ENCODE measurements at regions not wholly inside any gene's neighbourhood (a gene's known extent, or its start where the extent isn't known, plus 50 kb on each side); places are given as distances from the start of the nearest gene placed in this dataset.
A peak's percentile ranks its signal among the peaks of the same experiment; 100 is the strongest.

GRCh38 chr12:46530373-46531056 lies 157.9 kb upstream of the SLC38A2 start:
- H3K9me3 Mint-ChIP-seq: peaks cover 0 to 7% of the 10 kb centered on the region in 2 donors
- ATAC-seq (replicated peaks) (no peak), DNase-seq (no peak)
- no peaks in the 10 kb centered on the region for H3K27me3 Mint-ChIP-seq
- H3K4me1 Mint-ChIP-seq: peaks cover 0 to 2% of the 10 kb centered on the region in 2 donors
- peaks cover 8 to 12% of the 10 kb centered on the region in 2 donors for H3K36me3 Mint-ChIP-seq
- no peak overlapping the region for H3K27ac Mint-ChIP-seq
- no peak overlapping the region for H3K4me3 Mint-ChIP-seq

GRCh38 chr12:46526233-46526632 lies 153.7 kb upstream of the SLC38A2 start:
- Mint-ChIP-seq H3K36me3 (peaks cover 13 to 19% of the 10 kb centered on the region in 2 donors), H3K4me3 (no peak overlapping the region), H3K27me3 (no peaks in the 10 kb centered on the region), H3K9me3 (peaks cover 0 to 5% of the 10 kb centered on the region in 2 donors), H3K27ac (no peak overlapping the region), H3K4me1 (peaks cover 3 to 4% of the 10 kb centered on the region in 2 donors)
- DNase-seq (no peak), ATAC-seq (replicated peaks) (no peak)

- ATAC-seq (replicated peaks) (no peak), DNase-seq (no peak)
- Mint-ChIP-seq H3K27me3 (no peaks in the 10 kb centered on the region), H3K27ac (no peak overlapping the region), H3K36me3 (peaks cover 7 to 15% of the 10 kb centered on the region in 2 donors), H3K9me3 (peaks cover 0 to 3% of the 10 kb centered on the region in 2 donors), H3K4me1 (peaks cover 3 to 4% of the 10 kb centered on the region in 2 donors), H3K4me3 (no peak overlapping the region)
Observed at GRCh38 chr12:46524778-46525177, 152.2 kb upstream of the SLC38A2 start.

- peaks cover 7 to 15% of the 10 kb centered on the region in 2 donors for H3K36me3 Mint-ChIP-seq
- H3K27ac Mint-ChIP-seq: peak overlapping the region; percentile 82
- no peaks in the 10 kb centered on the region for H3K27me3 Mint-ChIP-seq
- peaks cover 0 to 3% of the 10 kb centered on the region in 2 donors for H3K9me3 Mint-ChIP-seq
- H3K4me1 Mint-ChIP-seq: peaks cover 6 to 9% of the 10 kb centered on the region in 2 donors
- DNase-seq: no peak
- no peak overlapping the region for H3K4me3 Mint-ChIP-seq
- ATAC-seq (replicated peaks): no peak
Observed at GRCh38 chr12:46523863-46524770, 151.5 kb upstream of the SLC38A2 start.

GRCh38 chr12:46523446-46523845 lies 150.9 kb upstream of the SLC38A2 start:
- DNase-seq (no peak), ATAC-seq (replicated peaks) (no peak)
- H3K27me3 Mint-ChIP-seq: no peaks in the 10 kb centered on the region
- H3K27ac Mint-ChIP-seq: no peak overlapping the region
- peaks cover 0 to 3% of the 10 kb centered on the region in 2 donors for H3K9me3 Mint-ChIP-seq
- no peak overlapping the region for H3K4me3 Mint-ChIP-seq
- peaks cover 6 to 11% of the 10 kb centered on the region in 2 donors for H3K4me1 Mint-ChIP-seq
- H3K36me3 Mint-ChIP-seq: peaks cover 7 to 15% of the 10 kb centered on the region in 2 donors

- Mint-ChIP-seq H3K27ac (no peak overlapping the region), H3K36me3 (peaks cover 7 to 12% of the 10 kb centered on the region in 2 donors), H3K4me1 (peaks cover 15 to 22% of the 10 kb centered on the region in 2 donors), H3K27me3 (no peaks in the 10 kb centered on the region), H3K4me3 (no peak overlapping the region), H3K9me3 (no peaks in the 10 kb centered on the region)
- DNase-seq: no peak
- ATAC-seq (replicated peaks): no peak
Observed at GRCh38 chr12:46522071-46522470, 149.5 kb upstream of the SLC38A2 start.

GRCh38 chr12:46521145-46521544 lies 148.6 kb upstream of the SLC38A2 start:
- Mint-ChIP-seq H3K36me3 (peaks cover 7 to 12% of the 10 kb centered on the region in 2 donors), H3K27me3 (no peaks in the 10 kb centered on the region), H3K4me3 (no peak overlapping the region), H3K9me3 (no peaks in the 10 kb centered on the region), H3K4me1 (peaks cover 18 to 29% of the 10 kb centered on the region in 2 donors), H3K27ac (no peak overlapping the region)
- no peak for DNase-seq
- ATAC-seq (replicated peaks): no peak

GRCh38 chr12:46519407-46519806 lies 146.8 kb upstream of the SLC38A2 start:
- Mint-ChIP-seq H3K27ac (no peak overlapping the region), H3K4me3 (no peak overlapping the region)
- no peak for ATAC-seq (replicated peaks)

GRCh38 chr12:46518729-46519128 lies 146.2 kb upstream of the SLC38A2 start:
- peaks cover 0 to 3% of the 10 kb centered on the region in 2 donors for H3K9me3 Mint-ChIP-seq
- H3K4me1 Mint-ChIP-seq: peaks cover 16 to 41% of the 10 kb centered on the region in 2 donors
- no peak overlapping the region for H3K4me3 Mint-ChIP-seq
- ATAC-seq (replicated peaks) (no peak), DNase-seq (no peak)
- no peaks in the 10 kb centered on the region for H3K27me3 Mint-ChIP-seq
- peaks cover 0 to 3% of the 10 kb centered on the region in 2 donors for H3K36me3 Mint-ChIP-seq
- H3K27ac Mint-ChIP-seq: no peak overlapping the region

More at GRCh38 chr12:46519407-46519806, 146.8 kb upstream of the SLC38A2 start:
- peaks cover 18 to 36% of the 10 kb centered on the region in 2 donors for H3K4me1 Mint-ChIP-seq
- peaks cover 0 to 3% of the 10 kb centered on the region in 2 donors for H3K9me3 Mint-ChIP-seq
- DNase-seq: no peak
- peaks cover 3 to 6% of the 10 kb centered on the region in 2 donors for H3K36me3 Mint-ChIP-seq
- no peaks in the 10 kb centered on the region for H3K27me3 Mint-ChIP-seq

GRCh38 chr12:46518169-46518568 lies 145.6 kb upstream of the SLC38A2 start:
- Mint-ChIP-seq H3K27ac (no peak overlapping the region), H3K4me1 (peaks cover 16 to 46% of the 10 kb centered on the region in 2 donors)

GRCh38 chr12:46517579-46517962 lies 145.0 kb upstream of the SLC38A2 start:
- H3K4me3 Mint-ChIP-seq: peak overlapping the region in 1 of 2 donors; percentile 41
- peak; percentile 48 for ATAC-seq (replicated peaks)
- no peaks in the 10 kb centered on the region for H3K27me3 Mint-ChIP-seq
- DNase-seq: no peak
- H3K4me1 Mint-ChIP-seq: peaks cover 16 to 51% of the 10 kb centered on the region in 2 donors
- peaks cover 0 to 3% of the 10 kb centered on the region in 2 donors for H3K9me3 Mint-ChIP-seq
- H3K27ac Mint-ChIP-seq: peak overlapping the region; percentile 93
- peaks cover 0 to 3% of the 10 kb centered on the region in 2 donors for H3K36me3 Mint-ChIP-seq

More at GRCh38 chr12:46518169-46518568, 145.6 kb upstream of the SLC38A2 start:
- Mint-ChIP-seq H3K27me3 (no peaks in the 10 kb centered on the region), H3K4me3 (no peak overlapping the region), H3K36me3 (peaks cover 0 to 3% of the 10 kb centered on the region in 2 donors), H3K9me3 (peaks cover 0 to 3% of the 10 kb centered on the region in 2 donors)
- DNase-seq (no peak), ATAC-seq (replicated peaks) (no peak)

GRCh38 chr12:46516933-46517578 lies 144.5 kb upstream of the SLC38A2 start:
- Mint-ChIP-seq H3K9me3 (peaks cover 0 to 3% of the 10 kb centered on the region in 2 donors), H3K4me3 (peak overlapping the region; percentile 41 to 45), H3K27ac (peak overlapping the region; percentile 93), H3K27me3 (no peaks in the 10 kb centered on the region), H3K36me3 (peaks cover 0 to 3% of the 10 kb centered on the region in 2 donors), H3K4me1 (peaks cover 16 to 51% of the 10 kb centered on the region in 2 donors)
- DNase-seq (peak; percentile 10), ATAC-seq (replicated peaks) (peak; percentile 98 to 99)

- H3K4me3 Mint-ChIP-seq: no peak overlapping the region
- H3K27ac Mint-ChIP-seq: no peak overlapping the region
- H3K27me3 Mint-ChIP-seq: no peaks in the 10 kb centered on the region
- ATAC-seq (replicated peaks) (no peak), DNase-seq (no peak)
- peaks cover 0 to 5% of the 10 kb centered on the region in 2 donors for H3K9me3 Mint-ChIP-seq
- peaks cover 0 to 3% of the 10 kb centered on the region in 2 donors for H3K36me3 Mint-ChIP-seq
- H3K4me1 Mint-ChIP-seq: peaks cover 16 to 51% of the 10 kb centered on the region in 2 donors
Observed at GRCh38 chr12:46516238-46516932, 143.8 kb upstream of the SLC38A2 start.

Data from stimulated activated naive B cell treated with anti-CD40 and anti-IgM and Interleukin-4, amounts not matched to agents 10 μg/mL and 1 μg/mL and 100 μg/mL, for 72 hours (primary cell).